GM10266 (cell line): ENCODE measurements at regions not wholly inside any gene's neighbourhood (a gene's known extent, or its start where the extent isn't known, plus 50 kb on each side); places are given as distances from the start of the nearest gene placed in this dataset.

Experiments used
- DNase-seq: peaks from one replicate; pipeline ENCODE4 v3.0.0; 2012; ENCODE audit errors: extremely low spot score
- TF ChIP-seq, protein P1 (sequence below): IDR thresholded peaks from 2 replicates; pipeline ENCODE4 v1.5.1; 2012; ENCODE audit warnings: mild to moderate bottlenecking, low read depth; ENCODE audit not compliant: control insufficient read depth, insufficient read depth; ENCODE audit errors: missing control alignments

DNA sequence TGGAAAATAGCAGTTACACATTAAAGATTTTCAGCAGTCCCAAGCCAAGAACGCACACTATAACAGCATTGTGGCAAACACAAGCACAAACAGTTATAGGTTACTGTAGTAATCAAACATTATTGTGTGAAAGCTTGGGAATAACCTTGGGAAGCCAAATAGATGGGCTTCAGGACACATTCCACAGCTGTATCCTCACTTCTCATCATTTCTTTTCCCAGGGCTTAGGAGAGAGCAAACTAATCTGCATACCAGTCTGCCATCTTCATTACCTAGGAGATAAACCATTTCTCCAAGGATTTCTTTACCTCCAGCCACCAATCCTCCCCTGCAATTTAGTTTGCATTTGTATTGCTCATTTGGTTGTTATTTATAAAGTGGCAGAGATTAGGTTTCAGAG, 352.4 kb downstream of the SH2D4B start:
- TF ChIP-seq, protein P1, sequence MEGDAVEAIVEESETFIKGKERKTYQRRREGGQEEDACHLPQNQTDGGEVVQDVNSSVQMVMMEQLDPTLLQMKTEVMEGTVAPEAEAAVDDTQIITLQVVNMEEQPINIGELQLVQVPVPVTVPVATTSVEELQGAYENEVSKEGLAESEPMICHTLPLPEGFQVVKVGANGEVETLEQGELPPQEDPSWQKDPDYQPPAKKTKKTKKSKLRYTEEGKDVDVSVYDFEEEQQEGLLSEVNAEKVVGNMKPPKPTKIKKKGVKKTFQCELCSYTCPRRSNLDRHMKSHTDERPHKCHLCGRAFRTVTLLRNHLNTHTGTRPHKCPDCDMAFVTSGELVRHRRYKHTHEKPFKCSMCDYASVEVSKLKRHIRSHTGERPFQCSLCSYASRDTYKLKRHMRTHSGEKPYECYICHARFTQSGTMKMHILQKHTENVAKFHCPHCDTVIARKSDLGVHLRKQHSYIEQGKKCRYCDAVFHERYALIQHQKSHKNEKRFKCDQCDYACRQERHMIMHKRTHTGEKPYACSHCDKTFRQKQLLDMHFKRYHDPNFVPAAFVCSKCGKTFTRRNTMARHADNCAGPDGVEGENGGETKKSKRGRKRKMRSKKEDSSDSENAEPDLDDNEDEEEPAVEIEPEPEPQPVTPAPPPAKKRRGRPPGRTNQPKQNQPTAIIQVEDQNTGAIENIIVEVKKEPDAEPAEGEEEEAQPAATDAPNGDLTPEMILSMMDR = no peak
- no peak for DNase-seq

DNA sequence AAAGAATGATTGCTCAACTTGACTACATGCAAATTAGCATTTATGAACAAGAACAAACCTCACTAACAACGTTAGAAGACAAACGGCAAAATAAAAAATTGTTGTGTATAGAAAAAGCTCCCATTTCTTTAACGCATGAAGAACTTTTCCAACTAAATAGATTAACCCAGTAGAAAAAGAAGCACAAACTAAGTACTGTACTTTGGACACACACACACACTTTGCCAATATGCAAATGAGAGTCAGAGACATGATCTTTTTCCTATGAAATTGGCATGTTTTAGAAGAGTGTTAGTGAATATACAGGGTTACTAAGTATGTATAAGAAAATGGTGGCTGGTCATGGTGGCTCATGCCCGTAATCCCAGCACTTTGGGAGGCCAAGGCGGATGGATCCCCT, 355.6 kb downstream of the SH2D4B start:
- no peak for DNase-seq
- TF ChIP-seq, protein P1 = no peak

DNA sequence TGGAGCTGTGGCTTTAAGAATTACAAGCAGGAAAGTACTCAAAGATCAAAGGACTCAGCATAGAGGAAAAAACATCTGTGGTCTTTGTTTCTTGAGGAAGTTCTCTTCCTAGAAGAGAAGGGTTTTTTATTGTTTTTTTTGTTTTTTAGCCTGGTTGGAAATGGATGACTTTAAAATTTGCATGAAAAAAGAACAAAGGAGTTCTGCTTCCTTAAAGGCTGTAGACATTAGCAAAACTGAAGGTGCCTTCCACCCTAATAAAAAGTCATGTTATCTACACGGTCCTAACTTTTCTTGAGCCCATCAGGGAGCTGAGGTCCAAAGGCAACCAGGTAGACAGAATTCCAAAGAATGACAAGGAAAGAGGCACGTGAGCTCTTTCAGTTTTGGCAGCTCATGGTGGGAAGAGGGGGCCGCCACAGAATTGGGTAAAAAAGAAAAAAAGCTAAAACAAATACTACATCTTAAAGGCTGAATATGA, 356.6 kb downstream of the SH2D4B start:
- TF ChIP-seq, protein P1 = no peak
- DNase-seq = no peak

DNA sequence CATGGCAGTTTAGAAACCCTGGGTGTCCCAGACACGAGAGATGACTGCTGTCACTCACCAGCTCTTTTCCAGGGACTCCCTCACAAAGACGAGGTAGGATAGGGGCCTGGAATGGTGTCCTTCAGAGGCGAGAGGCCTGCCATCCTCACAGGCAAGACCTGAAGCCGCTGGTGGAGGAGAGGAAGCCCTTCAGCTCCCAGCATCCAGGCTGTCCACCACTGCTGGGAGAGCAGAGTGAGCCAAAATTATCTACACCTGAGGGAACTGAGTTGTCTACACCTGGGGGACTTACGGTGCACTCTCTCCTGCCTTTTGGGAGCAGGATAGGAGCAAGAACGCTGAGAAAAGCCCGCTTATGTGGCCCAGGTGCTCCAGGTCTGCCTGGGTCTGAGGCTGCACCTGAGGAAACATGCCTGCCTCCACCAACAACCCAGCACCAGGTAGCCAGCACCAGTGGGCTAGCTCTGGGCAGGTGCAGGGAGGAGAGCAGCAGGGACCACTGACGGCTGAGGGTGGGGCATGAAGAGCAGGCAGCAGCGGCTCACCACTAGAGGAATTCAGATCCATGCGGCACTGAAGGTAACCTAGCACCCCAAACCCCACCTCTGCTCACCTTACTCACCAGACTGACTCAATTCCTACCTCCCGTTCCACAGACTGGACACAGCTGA, 357.2 kb downstream of the SH2D4B start:
- TF ChIP-seq, protein P1 = no peak
- no peak for DNase-seq

DNA sequence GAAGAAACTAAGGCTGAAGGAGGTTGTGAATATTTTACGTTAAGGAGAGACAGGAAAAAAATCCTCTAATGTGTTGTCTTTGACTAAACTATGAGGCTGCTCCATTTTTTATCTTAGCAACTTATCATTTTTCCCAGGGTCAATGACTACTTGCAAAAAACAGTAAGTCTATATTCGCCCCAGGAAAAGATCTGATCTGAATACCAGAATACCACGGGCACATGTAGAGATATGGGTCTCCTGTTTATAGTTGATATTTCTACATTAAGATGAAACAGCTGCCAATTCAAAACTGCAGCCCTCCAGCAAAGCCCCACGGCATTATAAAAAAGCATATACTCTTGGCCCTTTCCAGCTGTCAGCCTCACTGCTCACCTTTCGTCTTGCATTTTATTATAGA, 358.4 kb downstream of the SH2D4B start:
- no peak for DNase-seq
- TF ChIP-seq, protein P1 = no peak

DNA sequence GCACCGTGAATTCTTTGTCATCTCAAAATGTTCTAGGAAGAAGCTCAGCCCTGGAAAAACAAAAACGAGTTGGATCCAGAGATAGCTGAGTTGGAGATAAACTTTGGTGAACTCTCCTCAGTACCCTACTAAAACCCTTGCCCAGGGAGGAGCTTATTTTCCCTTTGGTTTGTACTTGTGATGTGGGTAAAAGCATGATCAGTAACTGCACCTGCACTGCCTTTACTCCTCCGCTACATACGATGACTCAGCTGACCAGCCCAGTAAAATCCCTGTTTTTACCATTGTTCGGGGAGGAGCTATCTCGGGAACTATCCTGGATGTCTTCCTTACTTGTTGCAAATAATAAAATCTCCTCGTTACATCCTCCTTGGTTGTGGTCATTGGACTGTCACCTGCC, 359.3 kb downstream of the SH2D4B start:
- TF ChIP-seq, protein P1 = no peak

DNA sequence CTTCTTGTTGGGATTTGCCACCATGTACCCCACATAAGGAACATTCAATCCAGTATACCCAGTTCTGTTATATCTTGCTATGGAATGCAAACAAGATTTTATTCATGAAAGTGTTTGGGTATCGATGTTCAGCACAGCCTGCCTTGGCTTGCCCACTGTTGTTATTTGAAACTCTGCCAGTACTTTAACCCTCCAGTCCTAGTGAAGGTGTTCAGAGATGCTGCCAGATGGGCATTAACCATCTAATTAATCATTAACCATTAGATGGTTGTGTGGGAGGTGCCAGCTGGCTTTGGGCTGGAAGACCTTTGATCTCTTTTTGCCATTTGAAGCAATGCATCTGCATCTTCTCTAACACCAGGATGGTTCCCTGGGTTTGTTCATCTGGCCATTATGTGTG, 363.0 kb downstream of the SH2D4B start:
- no peak for DNase-seq
- TF ChIP-seq, protein P1 = no peak

More for the DNA sequence above, 359.3 kb downstream of the SH2D4B start:
- no peak for DNase-seq
